ENCODE measurements at regions not wholly inside any gene's neighbourhood (a gene's known extent, or its start where the extent isn't known, plus 50 kb on each side); places are given as distances from the start of the nearest gene placed in this dataset.

DNA sequence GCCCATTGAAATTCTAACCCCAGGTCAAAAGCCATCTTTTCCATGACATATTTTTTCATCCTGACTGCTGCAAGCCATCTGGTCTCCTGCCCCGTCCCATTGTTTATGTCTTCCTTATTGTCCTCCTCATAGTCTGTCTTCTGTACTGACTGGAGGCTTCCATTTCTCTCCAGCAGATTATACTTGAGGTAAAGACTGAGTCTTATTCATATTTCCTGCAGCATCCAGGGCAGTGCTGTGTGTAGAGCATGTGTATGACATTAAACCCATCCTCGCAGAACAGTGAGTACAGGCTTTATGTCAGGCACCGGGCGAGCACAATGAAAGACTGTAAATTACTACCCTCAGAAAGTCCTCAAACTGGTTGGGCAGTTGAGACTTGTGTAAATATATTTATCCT, 275.1 kb downstream of the C4orf33 start:
- no peaks in the 10 kb centered on the region for H3K27me3 ChIP-seq (ENCODE audit: control insufficient read depth in 2 of 2, insufficient read depth in 2 of 2, low read length in 2 of 2)
- WGBS (ENCODE audit: insufficient coverage, low coverage, missing lambda C conversion rate), result 0% methylated on average over 4 of the region's 4 CpGs
- no peaks in the 10 kb centered on the region for H3K9me1 ChIP-seq (ENCODE audit: control insufficient read depth, insufficient read depth, low read length)
- H4K20me1 ChIP-seq (replicated peaks; ENCODE audit: control insufficient read depth, insufficient read depth, low read length), result no peaks in the 10 kb centered on the region
- H3K4me3 ChIP-seq, result no peak overlapping the region
- ChIA-PET POLR2A (no interaction called here), CTCF (ENCODE audit: low intra/inter-chr PET ratio) (no interaction called here)
- BruUV-seq (replicated peaks), result no TSS peak
- H3K36me3 ChIP-seq (ENCODE audit: control insufficient read depth, insufficient read depth, low read length), result no peaks in the 10 kb centered on the region
- in situ Hi-C loops (cut with MboI) (loop anchor here (25.0 kb wide), 1 partner anchor 1316 kb away; no protein-coding TSS in a partner anchor), intact Hi-C loops (cut with micrococcal nuclease) (no loop called here)
- no peak overlapping the region for H3K4me2 ChIP-seq (ENCODE audit: insufficient read depth, low read length)
- H3K79me2 ChIP-seq (ENCODE audit: control insufficient read depth, insufficient read depth, low read length), result no peaks in the 10 kb centered on the region
- no peak overlapping the region for H2AFZ ChIP-seq (ENCODE audit: low read depth, low read length)
- H3K27ac ChIP-seq (ENCODE audit: extremely low read depth, low read depth, low read length), result no peak overlapping the region
- DNase-seq (ENCODE audit: extremely low read depth in 1 of 4, low spot score in 3 of 4) (no peak), FAIRE-seq (no peak), ATAC-seq (no peak)
- no peaks in the 10 kb centered on the region for H3K4me1 ChIP-seq (replicated peaks in 1 of 2; ENCODE audit: control insufficient read depth in 2 of 2, insufficient read depth in 2 of 2, low read length in 2 of 2)
- H3K9me3 ChIP-seq (replicated peaks; ENCODE audit: control insufficient read depth, insufficient read depth, low read depth, low read length), result no peaks in the 10 kb centered on the region
- H3K9ac ChIP-seq (ENCODE audit: insufficient read depth in 1 of 2, low read depth in 2 of 2, low read length in 2 of 2), result no peak overlapping the region
- no peak for TF ChIP-seq LEF1 (IDR thresholded peaks at IDR 0.05)
- TF ChIP-seq PCBP1 (IDR thresholded peaks at IDR 0.05; ENCODE audit: low read depth, low read length, poor library complexity, severe bottlenecking), result no peak
- no peak for TF ChIP-seq RBM17 (IDR thresholded peaks at IDR 0.05; ENCODE audit: borderline replicate concordance, low read depth, low read length)
- no peak for TF ChIP-seq E2F4 (CRISPR knock-in tag; IDR thresholded peaks at IDR 0.05; ENCODE audit: low read depth)
- TF ChIP-seq STAT6 (CRISPR knock-in tag; IDR thresholded peaks at IDR 0.05), result no peak
- TF ChIP-seq ZNF239 (CRISPR knock-in tag; IDR thresholded peaks at IDR 0.05), result no peak
- no peak for TF ChIP-seq SNRNP70 (optimal IDR thresholded peaks at IDR 0.05; ENCODE audit: low read depth, low read length)
- TF ChIP-seq REST (IDR thresholded peaks at IDR 0.05; ENCODE audit: borderline replicate concordance), result no peak
- TF ChIP-seq REST (CRISPR knock-in tag; IDR thresholded peaks at IDR 0.05; ENCODE audit: low read depth), result no peak
- no peak for TF ChIP-seq MIER1 (IDR thresholded peaks at IDR 0.05; ENCODE audit: low read depth)
- no peak for TF ChIP-seq NFIC (IDR thresholded peaks at IDR 0.05)
- TF ChIP-seq ZNF780A (CRISPR knock-in tag; IDR thresholded peaks at IDR 0.05), result no peak
